ENCODE measurements at regions not wholly inside any gene's neighbourhood (a gene's known extent, or its start where the extent isn't known, plus 50 kb on each side); places are given as distances from the start of the nearest gene placed in this dataset.
"Not testable (repeated sequence)": the region's sequence is repeated elsewhere in the genome, so short reads cannot be mapped to it uniquely, and the experiment has no call there.

DNA sequence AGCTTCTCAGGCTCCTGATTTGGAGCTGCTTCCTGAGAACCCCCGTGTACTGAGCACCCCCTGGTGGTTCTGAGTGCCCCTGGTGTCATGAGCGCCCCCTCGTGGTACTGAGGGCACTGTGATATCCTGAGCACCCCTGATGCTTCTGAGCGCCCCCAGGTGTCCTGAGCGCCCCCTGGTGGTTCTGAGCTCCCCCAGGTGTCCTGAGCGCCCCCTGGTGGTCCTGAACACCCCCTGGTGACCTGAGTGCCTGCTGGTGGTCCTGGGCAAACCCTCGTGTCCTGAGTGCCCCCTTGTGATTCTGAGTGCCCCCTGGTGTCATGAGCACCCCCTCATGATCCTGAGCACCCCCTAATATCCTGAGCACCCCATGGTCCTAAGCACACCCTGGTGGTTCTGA is 502.1 kb downstream of the TP53TG3F start:
- not testable (repeated sequence) for H3K27me3 ChIP-seq (ENCODE audit: control insufficient read depth in 3 of 3, insufficient read depth in 3 of 3, low read length in 2 of 3); DNase-seq; H3K27ac ChIP-seq (ENCODE audit: low read depth in 1 of 2, low read length in 1 of 2); H3K4me3 ChIP-seq; ATAC-seq (ENCODE audit: insufficient read depth, low FRiP score); H3K36me3 ChIP-seq (ENCODE audit: control insufficient read depth in 4 of 4, insufficient read depth in 4 of 4, low read length in 4 of 4); H3K9me3 ChIP-seq (ENCODE audit: control insufficient read depth in 4 of 4, insufficient read depth in 3 of 4, low read length in 3 of 4); H3K9ac ChIP-seq (ENCODE audit: insufficient read depth in 1 of 2, low read length in 2 of 2); H3K4me1 ChIP-seq (ENCODE audit: control insufficient read depth in 5 of 5, insufficient read depth in 5 of 5, low read length in 5 of 5)
- WGBS, 2 donors: 23 to 43% methylated on average over 2 to 4 of the region's 7 CpGs

DNA sequence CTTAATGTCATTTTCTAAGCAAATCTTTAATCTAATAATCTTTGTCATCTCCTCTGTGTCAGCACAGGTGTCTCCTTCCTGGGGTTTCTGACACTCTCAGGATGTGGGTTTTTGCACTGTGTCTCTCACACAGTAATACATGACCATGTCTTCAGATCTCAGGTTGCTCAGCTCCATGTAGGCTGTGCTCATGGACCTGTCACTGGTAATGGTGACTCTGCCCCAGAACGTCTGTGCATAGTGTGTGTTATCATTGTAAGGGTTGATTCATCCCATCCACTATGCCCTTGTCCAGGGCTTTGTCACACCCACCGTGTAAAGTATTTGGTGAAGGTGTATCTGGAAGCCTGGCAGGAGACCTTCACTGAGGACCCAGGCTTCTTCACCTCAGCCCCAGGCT is 506.1 kb downstream of the TP53TG3F start:
- not testable (repeated sequence) for H3K27me3 ChIP-seq (ENCODE audit: control insufficient read depth in 3 of 3, insufficient read depth in 3 of 3, low read length in 2 of 3); H3K9ac ChIP-seq (ENCODE audit: insufficient read depth in 1 of 2, low read length in 2 of 2); DNase-seq; ATAC-seq (ENCODE audit: insufficient read depth, low FRiP score); H3K9me3 ChIP-seq (ENCODE audit: control insufficient read depth in 4 of 4, insufficient read depth in 3 of 4, low read length in 3 of 4); H3K27ac ChIP-seq (ENCODE audit: low read depth in 1 of 2, low read length in 1 of 2); H3K4me3 ChIP-seq; H3K36me3 ChIP-seq (ENCODE audit: control insufficient read depth in 4 of 4, insufficient read depth in 4 of 4, low read length in 4 of 4); H3K4me1 ChIP-seq (ENCODE audit: control insufficient read depth in 5 of 5, insufficient read depth in 5 of 5, low read length in 5 of 5)
- no CpG with 5 or more reads among the region's 2 CpGs for WGBS, 2 donors

DNA sequence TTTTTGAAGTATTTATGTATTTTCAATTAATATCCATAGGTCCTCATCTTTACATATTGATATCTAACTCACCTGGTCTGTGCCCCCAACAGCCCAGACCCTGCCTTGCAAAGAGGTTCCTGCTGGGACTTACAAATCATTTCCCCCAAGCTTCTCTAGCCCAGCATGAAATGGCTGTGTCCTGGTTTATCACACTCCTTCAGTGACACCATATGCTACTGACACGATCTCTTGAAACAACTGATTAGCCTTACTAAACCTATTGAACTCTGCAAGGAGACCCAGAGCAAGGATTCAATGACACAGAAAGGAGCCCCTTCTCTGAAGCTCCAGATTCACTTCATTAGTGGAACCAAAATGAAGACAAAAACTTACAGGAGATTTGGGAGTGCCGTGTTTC is 507.4 kb downstream of the TP53TG3F start:
- WGBS, 2 donors: 81 to 94% methylated on average over 1 to 2 of the region's 2 CpGs

DNA sequence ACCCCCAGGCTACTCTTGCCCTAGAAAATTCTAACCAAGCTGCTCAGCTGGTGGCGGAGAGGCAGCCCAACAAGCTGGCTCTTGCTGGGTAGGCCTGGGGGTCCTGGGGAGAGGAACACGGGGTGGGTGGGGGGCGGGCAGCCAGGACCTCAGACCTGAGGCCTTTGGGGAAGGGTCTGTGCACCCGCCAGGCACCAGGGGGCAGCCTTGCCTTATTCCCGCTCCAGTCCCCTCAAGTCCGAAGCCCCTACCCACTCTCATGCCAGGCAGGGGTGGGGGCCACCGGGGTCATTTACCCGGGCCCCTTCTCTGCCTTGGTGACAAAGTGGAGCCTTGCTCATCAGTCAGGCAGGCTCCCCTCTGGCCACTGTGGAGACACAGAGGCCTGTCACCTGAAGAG is 515.1 kb downstream of the TP53TG3F start:
- not testable (repeated sequence) for H3K9me3 ChIP-seq (ENCODE audit: control insufficient read depth in 4 of 4, insufficient read depth in 3 of 4, low read length in 3 of 4); H3K36me3 ChIP-seq (ENCODE audit: control insufficient read depth in 4 of 4, insufficient read depth in 4 of 4, low read length in 4 of 4); DNase-seq; H3K4me1 ChIP-seq (ENCODE audit: control insufficient read depth in 5 of 5, insufficient read depth in 5 of 5, low read length in 5 of 5); H3K27me3 ChIP-seq (ENCODE audit: control insufficient read depth in 3 of 3, insufficient read depth in 3 of 3, low read length in 2 of 3); H3K4me3 ChIP-seq; H3K9ac ChIP-seq (ENCODE audit: insufficient read depth in 1 of 2, low read length in 2 of 2); ATAC-seq (ENCODE audit: insufficient read depth, low FRiP score); H3K27ac ChIP-seq (ENCODE audit: low read depth in 1 of 2, low read length in 1 of 2)
- WGBS, 2 donors: no CpG with 5 or more reads among the region's 8 CpGs

More for the DNA sequence above, 507.4 kb downstream of the TP53TG3F start:
- H3K4me3 ChIP-seq; H3K4me1 ChIP-seq (ENCODE audit: control insufficient read depth in 5 of 5, insufficient read depth in 5 of 5, low read length in 5 of 5); H3K9me3 ChIP-seq (ENCODE audit: control insufficient read depth in 4 of 4, insufficient read depth in 3 of 4, low read length in 3 of 4); ATAC-seq (ENCODE audit: insufficient read depth, low FRiP score); H3K9ac ChIP-seq (ENCODE audit: insufficient read depth in 1 of 2, low read length in 2 of 2); H3K36me3 ChIP-seq (ENCODE audit: control insufficient read depth in 4 of 4, insufficient read depth in 4 of 4, low read length in 4 of 4); DNase-seq; H3K27ac ChIP-seq (ENCODE audit: low read depth in 1 of 2, low read length in 1 of 2); H3K27me3 ChIP-seq (ENCODE audit: control insufficient read depth in 3 of 3, insufficient read depth in 3 of 3, low read length in 2 of 3): not testable (repeated sequence)

DNA sequence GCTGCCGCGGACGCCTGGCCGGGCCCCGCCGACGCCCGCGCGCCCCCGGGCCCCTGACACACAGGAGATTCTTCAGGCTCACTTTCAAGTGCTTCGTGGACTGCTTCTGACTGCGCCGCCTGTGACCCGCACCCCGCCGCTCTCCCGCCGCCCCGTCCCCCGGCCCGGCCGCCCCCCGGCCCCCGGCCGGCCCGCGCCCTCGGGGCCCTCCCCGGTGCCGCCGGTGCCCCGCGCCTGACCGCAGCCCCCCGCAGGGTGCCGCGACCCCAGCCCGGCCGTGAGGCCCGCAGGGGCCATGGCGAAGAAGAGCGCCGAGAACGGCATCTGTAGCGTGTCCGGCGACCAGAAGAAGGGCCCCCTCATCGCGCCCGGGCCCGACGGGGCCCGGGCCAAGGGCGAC is 516.3 kb downstream of the TP53TG3F start:
- H3K4me3 ChIP-seq; ATAC-seq (ENCODE audit: insufficient read depth, low FRiP score); H3K4me1 ChIP-seq (ENCODE audit: control insufficient read depth in 5 of 5, insufficient read depth in 5 of 5, low read length in 5 of 5); DNase-seq; H3K36me3 ChIP-seq (ENCODE audit: control insufficient read depth in 4 of 4, insufficient read depth in 4 of 4, low read length in 4 of 4); H3K9me3 ChIP-seq (ENCODE audit: control insufficient read depth in 4 of 4, insufficient read depth in 3 of 4, low read length in 3 of 4); H3K27ac ChIP-seq (ENCODE audit: low read depth in 1 of 2, low read length in 1 of 2); H3K27me3 ChIP-seq (ENCODE audit: control insufficient read depth in 3 of 3, insufficient read depth in 3 of 3, low read length in 2 of 3); H3K9ac ChIP-seq (ENCODE audit: insufficient read depth in 1 of 2, low read length in 2 of 2): not testable (repeated sequence)
- WGBS, 2 donors: no CpG with 5 or more reads among the region's 55 CpGs

DNA sequence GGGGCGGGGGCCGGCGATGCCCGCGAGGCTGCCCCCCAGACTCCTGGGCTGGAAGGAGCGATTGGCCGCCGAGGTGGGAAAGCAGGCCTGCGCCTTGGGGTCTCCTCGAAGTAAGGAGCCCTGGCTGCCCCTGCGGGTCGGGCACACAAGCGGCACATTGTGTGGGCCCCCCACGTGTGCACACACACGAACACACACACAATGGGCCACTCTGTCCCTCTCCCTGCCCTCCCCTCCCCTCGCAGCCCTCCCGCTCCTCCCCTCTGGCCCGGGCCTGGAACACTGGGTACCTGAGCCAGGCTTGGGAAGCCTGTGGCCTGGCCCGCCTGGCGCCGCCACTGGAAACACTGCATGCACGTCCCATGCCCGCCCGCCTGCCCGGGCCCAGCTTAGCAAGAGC is 517.1 kb downstream of the TP53TG3F start:
- not testable (repeated sequence) for ATAC-seq (ENCODE audit: insufficient read depth, low FRiP score); H3K4me3 ChIP-seq; H3K4me1 ChIP-seq (ENCODE audit: control insufficient read depth in 5 of 5, insufficient read depth in 5 of 5, low read length in 5 of 5); H3K9me3 ChIP-seq (ENCODE audit: control insufficient read depth in 4 of 4, insufficient read depth in 3 of 4, low read length in 3 of 4); H3K36me3 ChIP-seq (ENCODE audit: control insufficient read depth in 4 of 4, insufficient read depth in 4 of 4, low read length in 4 of 4); DNase-seq; H3K9ac ChIP-seq (ENCODE audit: insufficient read depth in 1 of 2, low read length in 2 of 2); H3K27ac ChIP-seq (ENCODE audit: low read depth in 1 of 2, low read length in 1 of 2); H3K27me3 ChIP-seq (ENCODE audit: control insufficient read depth in 3 of 3, insufficient read depth in 3 of 3, low read length in 2 of 3)
- 81% methylated on average over 8 to 20 of the region's 25 CpGs for WGBS, 2 donors

DNA sequence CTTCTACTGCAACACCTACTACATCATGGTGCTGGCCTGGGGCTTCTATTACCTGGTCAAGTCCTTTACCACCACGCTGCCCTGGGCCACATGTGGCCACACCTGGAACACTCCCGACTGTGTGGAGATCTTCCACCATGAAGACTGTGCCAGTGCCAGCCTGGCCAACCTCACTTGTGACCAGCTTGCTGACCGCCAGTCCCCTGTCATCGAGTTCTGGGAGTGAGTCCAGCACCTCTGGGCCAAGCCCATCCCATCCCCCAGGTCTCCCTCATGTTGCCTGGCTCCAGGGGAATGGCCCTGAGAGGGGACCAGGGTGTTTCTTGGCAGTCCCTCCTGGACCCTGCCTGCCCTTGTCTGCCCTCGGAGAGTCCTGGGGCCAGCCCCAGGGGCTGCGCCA is 519.4 kb downstream of the TP53TG3F start:
- not testable (repeated sequence) for H3K36me3 ChIP-seq (ENCODE audit: control insufficient read depth in 4 of 4, insufficient read depth in 4 of 4, low read length in 4 of 4); DNase-seq; ATAC-seq (ENCODE audit: insufficient read depth, low FRiP score); H3K4me3 ChIP-seq; H3K4me1 ChIP-seq (ENCODE audit: control insufficient read depth in 5 of 5, insufficient read depth in 5 of 5, low read length in 5 of 5); H3K27me3 ChIP-seq (ENCODE audit: control insufficient read depth in 3 of 3, insufficient read depth in 3 of 3, low read length in 2 of 3); H3K27ac ChIP-seq (ENCODE audit: low read depth in 1 of 2, low read length in 1 of 2); H3K9ac ChIP-seq (ENCODE audit: insufficient read depth in 1 of 2, low read length in 2 of 2); H3K9me3 ChIP-seq (ENCODE audit: control insufficient read depth in 4 of 4, insufficient read depth in 3 of 4, low read length in 3 of 4)
- WGBS, 2 donors: 71% methylated on average over 3 of the region's 6 CpGs; no CpG with 5 or more reads in 1 of the 2 donors

DNA sequence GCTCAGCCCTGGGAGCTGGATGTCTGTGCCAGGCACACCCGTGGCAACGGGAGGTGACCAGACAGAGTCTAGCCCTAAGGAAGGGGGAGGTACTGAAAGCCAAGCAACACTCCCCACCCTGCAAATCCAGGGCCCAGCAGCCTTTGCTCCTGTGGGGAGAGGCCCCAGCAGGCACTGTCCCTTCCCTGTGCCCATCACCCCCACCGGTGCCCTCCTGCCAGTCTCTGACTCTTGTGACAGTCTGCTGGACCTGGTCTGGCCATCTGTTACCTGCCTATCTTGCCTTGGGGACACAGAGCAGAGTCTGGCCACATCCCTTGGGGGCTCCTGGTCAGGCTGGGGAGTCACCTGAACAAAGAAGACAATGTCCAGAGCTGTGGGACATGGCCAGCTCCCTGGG is 520.2 kb downstream of the TP53TG3F start:
- not testable (repeated sequence) for H3K9ac ChIP-seq (ENCODE audit: insufficient read depth in 1 of 2, low read length in 2 of 2); H3K9me3 ChIP-seq (ENCODE audit: control insufficient read depth in 4 of 4, insufficient read depth in 3 of 4, low read length in 3 of 4); H3K27ac ChIP-seq (ENCODE audit: low read depth in 1 of 2, low read length in 1 of 2); H3K36me3 ChIP-seq (ENCODE audit: control insufficient read depth in 4 of 4, insufficient read depth in 4 of 4, low read length in 4 of 4); H3K4me3 ChIP-seq; DNase-seq; H3K27me3 ChIP-seq (ENCODE audit: control insufficient read depth in 3 of 3, insufficient read depth in 3 of 3, low read length in 2 of 3); ATAC-seq (ENCODE audit: insufficient read depth, low FRiP score); H3K4me1 ChIP-seq (ENCODE audit: control insufficient read depth in 5 of 5, insufficient read depth in 5 of 5, low read length in 5 of 5)
- WGBS, 2 donors: no CpG with 5 or more reads among the region's 3 CpGs

DNA sequence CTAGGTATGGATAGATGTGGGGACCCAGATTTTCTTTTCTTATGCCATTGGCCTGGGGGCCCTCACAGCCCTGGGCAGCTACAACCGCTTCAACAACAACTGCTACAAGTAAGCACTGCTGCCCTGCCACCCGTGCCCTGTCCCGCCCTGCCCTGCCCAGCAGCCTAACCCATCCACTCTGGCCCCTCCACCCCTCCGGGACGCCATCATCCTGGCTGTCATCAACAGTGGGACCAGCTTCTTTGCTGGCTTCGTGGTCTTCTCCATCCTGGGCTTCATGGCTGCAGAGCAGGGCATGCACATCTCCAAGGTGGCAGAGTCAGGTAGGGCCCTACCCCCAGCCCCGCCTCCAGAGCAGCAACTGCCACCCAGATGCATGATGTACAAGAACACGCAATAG is 521.3 kb downstream of the TP53TG3F start:
- H3K9me3 ChIP-seq (ENCODE audit: control insufficient read depth in 4 of 4, insufficient read depth in 3 of 4, low read length in 3 of 4); H3K4me1 ChIP-seq (ENCODE audit: control insufficient read depth in 5 of 5, insufficient read depth in 5 of 5, low read length in 5 of 5); H3K27me3 ChIP-seq (ENCODE audit: control insufficient read depth in 3 of 3, insufficient read depth in 3 of 3, low read length in 2 of 3); H3K4me3 ChIP-seq; ATAC-seq (ENCODE audit: insufficient read depth, low FRiP score); H3K27ac ChIP-seq (ENCODE audit: low read depth in 1 of 2, low read length in 1 of 2); H3K9ac ChIP-seq (ENCODE audit: insufficient read depth in 1 of 2, low read length in 2 of 2); DNase-seq; H3K36me3 ChIP-seq (ENCODE audit: control insufficient read depth in 4 of 4, insufficient read depth in 4 of 4, low read length in 4 of 4): not testable (repeated sequence)
- WGBS, 2 donors: 74% methylated on average over 3 to 5 of the region's 8 CpGs

Data from lung (tissue), 9 donors.